SIG-M5 treated with dmso at 0.1 percent for 504 hours (cell line): ENCODE measurements at regions not wholly inside any gene's neighbourhood (a gene's known extent, or its start where the extent isn't known, plus 50 kb on each side); places are given as distances from the start of the nearest gene placed in this dataset.
"Not testable (repeated sequence)": the region's sequence is repeated elsewhere in the genome, so short reads cannot be mapped to it uniquely, and the experiment has no call there.

ENCODE experiments used
- DNase-seq: peaks from one replicate; lab custom pipeline; 2025; ENCODE audit not compliant: unreplicated experiment; lab: John Stamatoyannopoulos, UW

- DNase-seq: not testable (repeated sequence)
These were observed 75.6 kb downstream of the MRPL39 start for GRCh38 chr21:25531538-25532250.

GRCh38 chr21:25528515-25528914 is 78.8 kb downstream of the MRPL39 start:
- DNase-seq: no peak

- DNase-seq: no peak
These were observed 88.8 kb downstream of the MRPL39 start for GRCh38 chr21:25518491-25518911.

GRCh38 chr21:25515484-25516405 is 91.5 kb downstream of the MRPL39 start:
- no peak for DNase-seq

- DNase-seq: no peak
These were observed 93.5 kb downstream of the MRPL39 start for GRCh38 chr21:25513810-25514209.

- DNase-seq: no peak
These were observed 94.9 kb downstream of the MRPL39 start for GRCh38 chr21:25512095-25513081.

GRCh38 chr21:25509862-25510261 is 97.4 kb downstream of the MRPL39 start:
- no peak for DNase-seq

- no peak for DNase-seq
These were observed 98.9 kb downstream of the MRPL39 start for GRCh38 chr21:25508364-25508763.

GRCh38 chr21:25507522-25507921 is 99.8 kb downstream of the MRPL39 start:
- DNase-seq: no peak

- DNase-seq: no peak
These were observed 100.4 kb downstream of the MRPL39 start for GRCh38 chr21:25506887-25507286.

- DNase-seq: no peak
These were observed 101.0 kb downstream of the MRPL39 start for GRCh38 chr21:25506261-25506660.

- no peak for DNase-seq
These were observed 103.3 kb downstream of the MRPL39 start for GRCh38 chr21:25503981-25504380.

GRCh38 chr21:25501996-25502665 is 105.2 kb downstream of the MRPL39 start:
- peak; percentile 61 for DNase-seq

- DNase-seq: no peak
These were observed 105.8 kb downstream of the MRPL39 start for GRCh38 chr21:25501462-25501861.

GRCh38 chr21:25500598-25500997 is 106.7 kb downstream of the MRPL39 start:
- DNase-seq: no peak

- no peak for DNase-seq
These were observed 110.3 kb downstream of the MRPL39 start for GRCh38 chr21:25496825-25497482.

- DNase-seq: no peak
These were observed 112.5 kb downstream of the MRPL39 start for GRCh38 chr21:25494804-25495203.

GRCh38 chr21:25493722-25494121 is 113.6 kb downstream of the MRPL39 start:
- DNase-seq: no peak

GRCh38 chr21:25491267-25491666 is 116.0 kb downstream of the MRPL39 start:
- DNase-seq: no peak

GRCh38 chr21:25490742-25491141 is 116.5 kb downstream of the MRPL39 start:
- DNase-seq: no peak
